H9 (cell line): ENCODE measurements at regions not wholly inside any gene's neighbourhood (a gene's known extent, or its start where the extent isn't known, plus 50 kb on each side); places are given as distances from the start of the nearest gene placed in this dataset.

Experiments used
- DNase-seq: peaks from one replicate; pipeline ENCODE4 v3.0.0-alpha.2; 2017
- H2AFZ ChIP-seq: one replicate; pipeline ENCODE4 v1.6.1; 2013; ENCODE audit warnings: mild to moderate bottlenecking, low read length, control low read depth, moderate library complexity
- H2AK5ac ChIP-seq: 2 replicates; pipeline ENCODE4 v1.6.1; 2013; ENCODE audit warnings: low read length, control low read depth, mixed read lengths; ENCODE audit not compliant: insufficient read length
- H2BK120ac ChIP-seq: one replicate; pipeline ENCODE4 v1.6.1; 2013; ENCODE audit warnings: low read depth, mild to moderate bottlenecking, low read length, control low read depth, inconsistent platforms; ENCODE audit not compliant: poor library complexity, severe bottlenecking
- H2BK12ac ChIP-seq: 2 replicates; pipeline ENCODE4 v1.6.1; 2013; ENCODE audit warnings: low read length, control low read depth, mixed read lengths, low read depth; ENCODE audit not compliant: insufficient read length
- H2BK15ac ChIP-seq: 2 replicates; pipeline ENCODE4 v1.6.1; 2013; ENCODE audit warnings: low read depth, low read length, control low read depth
- H2BK20ac ChIP-seq: one replicate; pipeline ENCODE4 v1.6.1; 2013; ENCODE audit warnings: low read depth, mild to moderate bottlenecking, low read length, control low read depth, inconsistent platforms; ENCODE audit not compliant: poor library complexity, severe bottlenecking
- H2BK5ac ChIP-seq: 2 replicates; pipeline ENCODE4 v1.6.1; 2013; ENCODE audit warnings: low read length, control low read depth, mixed read lengths; ENCODE audit not compliant: insufficient read length
- H3K14ac ChIP-seq: 2 replicates; pipeline ENCODE4 v1.6.1; 2013; ENCODE audit warnings: low read length, control low read depth; ENCODE audit not compliant: insufficient read depth
- H3K18ac ChIP-seq: 2 replicates; pipeline ENCODE4 v1.6.1; 2013; ENCODE audit warnings: low read depth, mild to moderate bottlenecking, mixed read lengths, low read length, control low read depth; ENCODE audit not compliant: insufficient read length
- H3K23ac ChIP-seq: 2 replicates; pipeline ENCODE4 v1.6.1; 2013; ENCODE audit warnings: low read length, control low read depth, mixed read lengths, low read depth; ENCODE audit not compliant: insufficient read length
- H3K23me2 ChIP-seq: 2 replicates; pipeline ENCODE4 v1.6.1; 2013; ENCODE audit warnings: low read depth, mild to moderate bottlenecking, mixed read lengths, low read length, control low read depth; ENCODE audit not compliant: insufficient read length, poor library complexity, severe bottlenecking
- H3K27ac ChIP-seq: 2 replicates; pipeline ENCODE4 v1.5.1; 2013; ENCODE audit warnings: low read length, control low read depth, mixed read lengths, low read depth; ENCODE audit not compliant: insufficient read length
- H3K27me3 ChIP-seq: 2 replicates; pipeline ENCODE4 v1.6.1; 2013; ENCODE audit warnings: low read length, control low read depth, inconsistent platforms; ENCODE audit not compliant: insufficient read depth
- H3K4ac ChIP-seq: 2 replicates; pipeline ENCODE4 v1.6.1; 2013; ENCODE audit warnings: low read depth, mild to moderate bottlenecking, control low read depth, inconsistent platforms, low read length, moderate library complexity
- H3K4me1 ChIP-seq: 2 replicates; pipeline ENCODE4 v1.6.1; 2013; ENCODE audit warnings: low read length, control low read depth, inconsistent platforms; ENCODE audit not compliant: insufficient read depth
- H3K4me2 ChIP-seq: 2 replicates; pipeline ENCODE4 v1.6.1; 2013; ENCODE audit warnings: low read length, control low read depth, mixed read lengths; ENCODE audit not compliant: insufficient read length, insufficient read depth
- H3K56ac ChIP-seq: 2 replicates; pipeline ENCODE4 v1.6.1; 2013; ENCODE audit warnings: low read depth, mild to moderate bottlenecking, mixed read lengths, low read length, control low read depth; ENCODE audit not compliant: insufficient read length
- H3K79me1 ChIP-seq: 2 replicates; pipeline ENCODE4 v1.6.1; 2013; ENCODE audit warnings: low read depth, mild to moderate bottlenecking, moderate library complexity, low read length, control low read depth, inconsistent platforms; ENCODE audit not compliant: insufficient read depth, poor library complexity, severe bottlenecking
- H3K79me2 ChIP-seq: 2 replicates; pipeline ENCODE4 v1.6.1; 2013; ENCODE audit warnings: low read length, control low read depth, inconsistent platforms; ENCODE audit not compliant: insufficient read depth
- H3K9ac ChIP-seq: 2 replicates; pipeline ENCODE4 v1.6.1; 2013; ENCODE audit warnings: low read length, control low read depth, mixed read lengths; ENCODE audit not compliant: insufficient read length; ENCODE audit errors: extremely low read depth
- H3K9me3 ChIP-seq: one replicate; pipeline ENCODE4 v1.6.1; 2013; ENCODE audit warnings: low read depth, low read length, inconsistent platforms; ENCODE audit not compliant: control insufficient read depth
- H3T11ph ChIP-seq: one replicate; pipeline ENCODE4 v1.6.1; 2013; ENCODE audit warnings: mild to moderate bottlenecking, low read length, control low read depth, inconsistent platforms
- H4K20me1 ChIP-seq: one replicate; pipeline ENCODE4 v1.6.1; 2013; ENCODE audit not compliant: control insufficient read depth, insufficient read length, insufficient read depth
- H4K5ac ChIP-seq: 2 replicates; pipeline ENCODE4 v1.6.1; 2013; ENCODE audit warnings: low read depth, mild to moderate bottlenecking, mixed read lengths, low read length, control low read depth; ENCODE audit not compliant: insufficient read length
- H4K8ac ChIP-seq: replicated peaks from 2 replicates; pipeline ENCODE4 v1.6.1; 2013; ENCODE audit warnings: low read length, control low read depth, mixed read lengths, low read depth; ENCODE audit not compliant: insufficient read length
- H4K91ac ChIP-seq: 2 replicates; pipeline ENCODE4 v1.6.1; 2013; ENCODE audit warnings: low read depth, mild to moderate bottlenecking, moderate library complexity, mixed read lengths, low read length, control low read depth; ENCODE audit not compliant: insufficient read length
- H3K27ac Mint-ChIP-seq, 3 experiments: 2 replicates in 2 of 3; 3 replicates in 1 of 3; pipeline ENCODE4 v1.8.0; 2020 to 2021; ENCODE audit warnings: mixed read lengths in 3 of 3, mild to moderate bottlenecking in 1 of 3, moderate library complexity in 1 of 3
- H3K27me3 Mint-ChIP-seq: 2 replicates; pipeline ENCODE4 v1.8.0; 2021; ENCODE audit warnings: low read depth, mild to moderate bottlenecking, moderate library complexity, mixed read lengths
- H3K36me3 Mint-ChIP-seq, 3 experiments: 2 replicates in 2 of 3; 3 replicates in 1 of 3; pipeline ENCODE4 v1.8.0; 2020 to 2021; ENCODE audit warnings: low read depth in 3 of 3, mixed read lengths in 3 of 3; ENCODE audit not compliant: insufficient read depth in 1 of 3
- H3K4me1 Mint-ChIP-seq, 2 experiments: 2 replicates each; pipeline ENCODE4 v1.8.0; 2020; ENCODE audit warnings: mixed read lengths in 2 of 2
- H3K4me3 Mint-ChIP-seq, 2 experiments: 2 replicates in 1 of 2; 3 replicates in 1 of 2; pipeline ENCODE4 v1.8.0; 2020 to 2021; ENCODE audit warnings: mild to moderate bottlenecking in 2 of 2, mixed read lengths in 2 of 2, moderate library complexity in 1 of 2
- H3K9me3 Mint-ChIP-seq, 2 experiments: 2 replicates in 1 of 2; 3 replicates in 1 of 2; pipeline ENCODE4 v1.8.0; 2020; ENCODE audit warnings: mild to moderate bottlenecking in 2 of 2, mixed read lengths in 2 of 2, moderate library complexity in 1 of 2
- CTCF ChIP-seq: fragments of 200-600 bp; sonication (generic); conservative IDR thresholded peaks from 3 replicates; pipeline ENCODE4 v1.8.0; 2021; ENCODE audit warnings: antibody characterized with exemption, mild to moderate bottlenecking
- WGBS: extraction: QIAGEN DNeasy Blood & Tissue Kit; methylation state at CpG from one replicate; pipeline ENCODE4 v1.1.7; 2013; ENCODE audit warnings: missing lambda C conversion rate, low lambda C conversion rate, mixed read lengths; ENCODE audit not compliant: insufficient read length; ENCODE audit errors: extremely low coverage; 5-methylcytosine and 5-hydroxymethylcytosine counted together

GRCh38 chr5:158224253-158224652 lies 365.3 kb upstream of the CLINT1 start:
- no peaks in the 10 kb centered on the region for H3K23me2 ChIP-seq
- H3K4ac ChIP-seq, result no peak overlapping the region
- H3K23ac ChIP-seq, result no peak overlapping the region
- H3K4me1 ChIP-seq, result no peaks in the 10 kb centered on the region
- H3K14ac ChIP-seq, result no peak overlapping the region
- H3K18ac ChIP-seq, result no peak overlapping the region
- no peak overlapping the region for H4K8ac ChIP-seq
- Mint-ChIP-seq H3K4me3 (no peak overlapping the region), H3K9me3 (peaks cover 0 to 4% of the 10 kb centered on the region in 2 experiments; a peak in 1 of 5 replicates), H3K4me1 (peaks cover 2 to 6% of the 10 kb centered on the region in 2 experiments; a peak in 3 of 4 replicates), H3K27ac (no peak overlapping the region), H3K36me3 (no peaks in the 10 kb centered on the region), H3K27me3 (no peaks in the 10 kb centered on the region)
- no CpG with 5 or more reads among the region's 2 CpGs for WGBS
- no peak for DNase-seq
- H4K5ac ChIP-seq, result no peak overlapping the region
- no peak overlapping the region for H3K9ac ChIP-seq
- no peaks in the 10 kb centered on the region for H3K79me2 ChIP-seq
- no peak overlapping the region for H2BK15ac ChIP-seq
- H2AK5ac ChIP-seq, result no peak overlapping the region
- H2BK120ac ChIP-seq, result no peak overlapping the region
- no peak overlapping the region for H2BK20ac ChIP-seq
- H2BK12ac ChIP-seq, result no peak overlapping the region
- no peak overlapping the region for H3K56ac ChIP-seq
- no peak overlapping the region for H3K27ac ChIP-seq
- H3K4me2 ChIP-seq, result no peak overlapping the region
- TF ChIP-seq CTCF, result no peak
- no peak overlapping the region for H2AFZ ChIP-seq
- no peak overlapping the region for H4K91ac ChIP-seq
- no peaks in the 10 kb centered on the region for H4K20me1 ChIP-seq
- H3K9me3 ChIP-seq, result no peaks in the 10 kb centered on the region
- H3K27me3 ChIP-seq, result no peaks in the 10 kb centered on the region
- no peaks in the 10 kb centered on the region for H3K79me1 ChIP-seq
- H3T11ph ChIP-seq, result no peak overlapping the region
- no peak overlapping the region for H2BK5ac ChIP-seq
